C4-2B (cell line): ENCODE measurements at regions not wholly inside any gene's neighbourhood (a gene's known extent, or its start where the extent isn't known, plus 50 kb on each side); places are given as distances from the start of the nearest gene placed in this dataset.

Source experiments
- ZFX ChIP-seq: fragments of 450-650 bp; IDR thresholded peaks from 2 replicates; pipeline ENCODE4 v1.6.1; 2017
- TF ChIP-seq, protein P1 (sequence below): fragments of 450-650 bp; conservative IDR thresholded peaks from 2 replicates; pipeline ENCODE4 v1.5.1; 2017; ENCODE audit warnings: mild to moderate bottlenecking

DNA sequence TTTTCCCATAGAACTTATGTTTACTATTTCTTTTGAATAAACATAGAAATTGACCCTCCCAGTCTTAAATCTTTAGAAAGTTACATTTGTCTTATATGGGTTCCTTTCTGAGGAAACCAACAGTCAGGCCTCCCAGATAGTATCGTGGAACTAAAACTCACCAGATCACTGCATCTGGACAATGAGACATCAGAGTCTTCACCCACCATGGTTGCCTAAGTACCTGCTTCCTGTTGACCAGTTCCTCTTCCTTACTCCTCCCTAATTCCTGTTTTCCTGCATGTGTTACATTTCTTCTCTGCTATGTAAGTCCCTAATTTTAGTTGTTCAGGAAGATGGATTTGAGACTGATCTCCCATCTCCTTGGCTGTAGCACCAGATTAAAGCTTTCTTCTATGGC, 462.2 kb downstream of the DIRAS2 start:
- TF ChIP-seq, protein P1, sequence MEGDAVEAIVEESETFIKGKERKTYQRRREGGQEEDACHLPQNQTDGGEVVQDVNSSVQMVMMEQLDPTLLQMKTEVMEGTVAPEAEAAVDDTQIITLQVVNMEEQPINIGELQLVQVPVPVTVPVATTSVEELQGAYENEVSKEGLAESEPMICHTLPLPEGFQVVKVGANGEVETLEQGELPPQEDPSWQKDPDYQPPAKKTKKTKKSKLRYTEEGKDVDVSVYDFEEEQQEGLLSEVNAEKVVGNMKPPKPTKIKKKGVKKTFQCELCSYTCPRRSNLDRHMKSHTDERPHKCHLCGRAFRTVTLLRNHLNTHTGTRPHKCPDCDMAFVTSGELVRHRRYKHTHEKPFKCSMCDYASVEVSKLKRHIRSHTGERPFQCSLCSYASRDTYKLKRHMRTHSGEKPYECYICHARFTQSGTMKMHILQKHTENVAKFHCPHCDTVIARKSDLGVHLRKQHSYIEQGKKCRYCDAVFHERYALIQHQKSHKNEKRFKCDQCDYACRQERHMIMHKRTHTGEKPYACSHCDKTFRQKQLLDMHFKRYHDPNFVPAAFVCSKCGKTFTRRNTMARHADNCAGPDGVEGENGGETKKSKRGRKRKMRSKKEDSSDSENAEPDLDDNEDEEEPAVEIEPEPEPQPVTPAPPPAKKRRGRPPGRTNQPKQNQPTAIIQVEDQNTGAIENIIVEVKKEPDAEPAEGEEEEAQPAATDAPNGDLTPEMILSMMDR: no peak
- no peak for TF ChIP-seq ZFX
